GM12878 (cell line): ENCODE measurements at regions not wholly inside any gene's neighbourhood (a gene's known extent, or its start where the extent isn't known, plus 50 kb on each side); places are given as distances from the start of the nearest gene placed in this dataset.

Source experiments
- ATAC-seq: fragments of 200-7000 bp; cut with Tn5 transposase; 3 replicates; pipeline ENCODE4 v1.9.1; 2020; ENCODE audit warnings: mild to moderate bottlenecking, moderate library complexity
- BruUV-seq: library from RNA; stranded (reverse); fragments of 400-500 nt; replicated peaks from 2 replicates; lab custom pipeline; 2021; lab: Mats Ljungman, UMichigan
- CTCF ChIA-PET: fragments of 300-600 bp; sonication (Branson Sonifier 250); formaldehyde crosslinking; extraction: SDS; loops from one replicate; lab custom pipeline; 2021; ENCODE audit warnings: inconsistent platforms; lab: Yijun Ruan, JAX
- POLR2A ChIA-PET: fragments of 350-600 bp; formaldehyde crosslinking; extraction: SDS; loops from one replicate; lab custom pipeline; 2021; ENCODE audit warnings: inconsistent platforms; lab: Charles Lee
- RAD21 ChIA-PET: fragments of 300-600 bp; sonication (Branson Sonifier 250); formaldehyde crosslinking; loops from one replicate; lab custom pipeline; 2023; ENCODE audit warnings: antibody characterized with exemption; ENCODE audit not compliant: unreplicated experiment; lab: Charles Lee
- SMC1A ChIA-PET: fragments of 300-600 bp; sonication (Branson Sonifier 250); formaldehyde crosslinking; loops from one replicate; lab custom pipeline; 2023; ENCODE audit not compliant: unreplicated experiment, uncharacterized antibody; lab: Charles Lee
- DNase-seq: peaks from one replicate; pipeline ENCODE4 v3.0.0-alpha.2; 2011; ENCODE audit warnings: low read depth, low spot score
- FAIRE-seq: peaks from 3 replicates; lab custom pipeline; 2011; peaks lifted over from hg19 to GRCh38; lab: Jason Lieb, UNC
- H2AFZ ChIP-seq: 2 replicates; pipeline ENCODE4 v1.6.0; 2011; ENCODE audit warnings: low read depth, low read length, control low read depth; ENCODE audit not compliant: control insufficient read depth
- H3K27ac ChIP-seq: 2 replicates; pipeline ENCODE4 v1.5.1; 2011; ENCODE audit warnings: control low read depth; ENCODE audit not compliant: control insufficient read depth, insufficient read depth
- H3K27me3 ChIP-seq, 2 experiments: replicated peaks in 1 of 2; 2 replicates each; pipeline versions ENCODE4 v1.6.0 to v1.6.1; 2011; ENCODE audit warnings: low read length in 1 of 2; ENCODE audit not compliant: control insufficient read depth in 2 of 2, insufficient read depth in 2 of 2
- H3K36me3 ChIP-seq, 2 experiments: 2 replicates each; pipeline ENCODE4 v1.5.1; 2011; ENCODE audit warnings: low read length in 1 of 2; ENCODE audit not compliant: control insufficient read depth in 2 of 2, insufficient read depth in 2 of 2
- H3K4me1 ChIP-seq: 2 replicates; pipeline ENCODE4 v1.6.1; 2011; ENCODE audit warnings: mild to moderate bottlenecking, low read length, moderate library complexity, mixed read lengths; ENCODE audit not compliant: control insufficient read depth, insufficient read depth
- H3K4me2 ChIP-seq: 2 replicates; pipeline ENCODE4 v1.6.0; 2011; ENCODE audit warnings: control low read depth; ENCODE audit not compliant: control insufficient read depth, insufficient read depth
- H3K4me3 ChIP-seq: fragments of 200-600 bp; sonication (generic); 2 replicates; pipeline ENCODE4 v1.5.1; 2016
- H3K79me2 ChIP-seq: 2 replicates; pipeline ENCODE4 v1.6.0; 2011; ENCODE audit warnings: low read length; ENCODE audit not compliant: control insufficient read depth, insufficient read depth
- H3K9ac ChIP-seq: 2 replicates; pipeline ENCODE4 v1.8.0; 2011; ENCODE audit warnings: low read length, control low read depth, mixed read lengths; ENCODE audit not compliant: control insufficient read depth, insufficient read depth
- H3K9me3 ChIP-seq: replicated peaks from 3 replicates; pipeline ENCODE4 v1.5.1; 2011; ENCODE audit warnings: mild to moderate bottlenecking, low read length; ENCODE audit not compliant: control insufficient read depth, insufficient read depth
- H4K20me1 ChIP-seq: 2 replicates; pipeline ENCODE4 v1.6.0; 2011; ENCODE audit not compliant: control insufficient read depth, insufficient read depth
- CHD2 ChIP-seq: IDR thresholded peaks from 2 replicates; pipeline ENCODE4 v1.6.1; 2011; ENCODE audit warnings: low read depth, low read length, improper control_type of control experiment, borderline replicate concordance
- DPF2 ChIP-seq: fragments of 450-650 bp; IDR thresholded peaks from 2 replicates; pipeline ENCODE4 v1.6.1; 2017; ENCODE audit warnings: mild to moderate bottlenecking
- ESRRA ChIP-seq: IDR thresholded peaks from 2 replicates; pipeline ENCODE4 v1.6.1; 2012; ENCODE audit warnings: mild to moderate bottlenecking, low read length, improper control_type of control experiment
- FOXK2 ChIP-seq: fragments of 450-650 bp; IDR thresholded peaks from 2 replicates; pipeline ENCODE4 v1.6.1; 2017; ENCODE audit warnings: mild to moderate bottlenecking, moderate library complexity
- JUND ChIP-seq: IDR thresholded peaks from 2 replicates; pipeline ENCODE4 v1.6.1; 2012; ENCODE audit warnings: low read depth, mild to moderate bottlenecking, low read length, improper control_type of control experiment, moderate library complexity
- MAX ChIP-seq: IDR thresholded peaks from 2 replicates; pipeline ENCODE4 v1.6.1; 2012; ENCODE audit warnings: low read depth, low read length, improper control_type of control experiment
- RBBP5 ChIP-seq: fragments of 200-600 bp; sonication (generic); conservative IDR thresholded peaks from 2 replicates; pipeline ENCODE4 v1.6.1; 2016
- RELB ChIP-seq: fragments of 450-650 bp; IDR thresholded peaks from 2 replicates; pipeline ENCODE4 v1.6.1; 2017; ENCODE audit warnings: low read depth, mild to moderate bottlenecking, moderate library complexity
- SKIL ChIP-seq: fragments of 450-650 bp; IDR thresholded peaks from 2 replicates; pipeline ENCODE4 v1.6.1; 2017; ENCODE audit warnings: mild to moderate bottlenecking, low read depth, inconsistent platforms; ENCODE audit not compliant: poor library complexity, severe bottlenecking
- SREBF2 ChIP-seq: IDR thresholded peaks from 2 replicates; pipeline ENCODE4 v1.6.1; 2012; ENCODE audit warnings: mild to moderate bottlenecking, low read length
- STAT1 ChIP-seq: fragments of 450-650 bp; conservative IDR thresholded peaks from 2 replicates; pipeline ENCODE4 v1.6.1; 2014; ENCODE audit warnings: antibody characterized with exemption, mild to moderate bottlenecking
- TCF7 ChIP-seq: IDR thresholded peaks from 2 replicates; pipeline ENCODE4 v1.6.1; 2014; ENCODE audit warnings: antibody characterized with exemption, borderline replicate concordance
- USF1 ChIP-seq: IDR thresholded peaks from 2 replicates; pipeline ENCODE4 v1.6.1; 2011; ENCODE audit warnings: borderline replicate concordance, low read depth, mild to moderate bottlenecking, moderate library complexity, mixed read lengths, low read length; ENCODE audit not compliant: insufficient read depth; ENCODE audit errors: extremely low read length
- ZBTB33 ChIP-seq: fragments of 450-650 bp; IDR thresholded peaks from 2 replicates; pipeline ENCODE4 v1.6.1; 2017; ENCODE audit warnings: mild to moderate bottlenecking
- ZNF207 ChIP-seq: fragments of 450-650 bp; IDR thresholded peaks from 2 replicates; pipeline ENCODE4 v1.6.1; 2014; ENCODE audit warnings: antibody characterized with exemption, mild to moderate bottlenecking, borderline replicate concordance
- WGBS: methylation state at CpG from one replicate; pipeline ENCODE4 v1.1.6; 2016; ENCODE audit warnings: low lambda C conversion rate; ENCODE audit not compliant: insufficient replicate concordance, insufficient coverage; ENCODE audit errors: missing lambda C conversion rate; 5-methylcytosine and 5-hydroxymethylcytosine counted together
- in situ Hi-C: fragments of 300-500 bp; cut with MboI; formaldehyde crosslinking; loops from 9 replicates; pipeline ENCODE4 v1.14.3; 2018; ENCODE audit warnings: mixed read lengths
- intact Hi-C: fragments of 100-400 bp; cut with micrococcal nuclease; formaldehyde crosslinking; loops from one replicate; pipeline ENCODE4 v1.14.2; 2022; ENCODE audit not compliant: unreplicated experiment

GRCh38 chr22:49140911-49141665, 686.6 kb downstream of the BRD1 start (continued):
- no peak for TF ChIP-seq SKIL
- no peak for TF ChIP-seq ESRRA
- TF ChIP-seq RBBP5 = no peak
- TF ChIP-seq JUND = no peak
- no peak for TF ChIP-seq MAX
- TF ChIP-seq ZBTB33 = no peak

- in situ Hi-C loops (no loop called here), intact Hi-C loops (no loop called here)
- SMC1A ChIA-PET = no interaction called here
- Histone ChIP-seq H3K36me3 (no peaks in the 10 kb centered on the region), H3K9me3 (no peaks in the 10 kb centered on the region; the same call in 2 of the 3 replicates), H3K4me2 (no peak overlapping the region), H3K27me3 (no peaks in the 10 kb centered on the region), H4K20me1 (no peaks in the 10 kb centered on the region), H3K4me1 (no peaks in the 10 kb centered on the region), H3K9ac (no peak overlapping the region), H3K4me3 (no peak overlapping the region), H3K27ac (no peak overlapping the region), H3K79me2 (no peaks in the 10 kb centered on the region), H2AFZ (no peak overlapping the region)
- no TSS peak for BruUV-seq
- POLR2A ChIA-PET = no interaction called here
- CTCF ChIA-PET = no interaction called here
- 12% methylated on average over 15 of the region's 15 CpGs for WGBS
- no peak for DNase-seq
- RAD21 ChIA-PET = no interaction called here
- no peak for ATAC-seq
- no peak for FAIRE-seq
- TF ChIP-seq RELB = no peak
- no peak for TF ChIP-seq SREBF2
- no peak for TF ChIP-seq MAX
- TF ChIP-seq DPF2 = no peak
- no peak for TF ChIP-seq CHD2
- TF ChIP-seq STAT1 = no peak
- no peak for TF ChIP-seq TCF7
- no peak for TF ChIP-seq ZNF207
- no peak for TF ChIP-seq FOXK2
- TF ChIP-seq USF1 = no peak
Measured at GRCh38 chr22:49139492-49140151, 688.1 kb downstream of the BRD1 start.
